K562 (cell line): ENCODE measurements at regions not wholly inside any gene's neighbourhood (a gene's known extent, or its start where the extent isn't known, plus 50 kb on each side); places are given as distances from the start of the nearest gene placed in this dataset.

Experiments
- ATAC-seq: fragments of 200-7000 bp; cut with Tn5 transposase; 3 replicates; pipeline ENCODE4 v1.9.1; 2020; ENCODE audit warnings: moderate library complexity
- BruUV-seq: library from RNA; stranded (reverse); fragments of 400-500 nt; replicated peaks from 2 replicates; lab custom pipeline; 2021; lab: Mats Ljungman, UMichigan
- CTCF ChIA-PET: fragments of 300-600 bp; formaldehyde crosslinking; extraction: SDS; loops from one replicate; lab custom pipeline; 2021; ENCODE audit warnings: low intra/inter-chr PET ratio; lab: Yijun Ruan, JAX
- POLR2A ChIA-PET: fragments of 300-600, 350-650 bp; sonication (Branson Sonifier 250); formaldehyde crosslinking; extraction: SDS; loops from one replicate; lab custom pipeline; 2021; ENCODE audit warnings: antibody characterized with exemption, inconsistent platforms; lab: Yijun Ruan, JAX
- DNase-seq, 4 experiments: peaks; one replicate each; pipeline versions ENCODE4 v3.0.0 to v3.0.0-alpha.2; 2011 to 2018; ENCODE audit warnings: low spot score in 3 of 4, mixed read lengths in 3 of 4; ENCODE audit errors: extremely low read depth in 1 of 4
- FAIRE-seq: peaks from 2 replicates; lab custom pipeline; 2011; peaks lifted over from hg19 to GRCh38; lab: Jason Lieb, UNC
- H2AFZ ChIP-seq: 2 replicates; pipeline ENCODE4 v1.6.0; 2011; ENCODE audit warnings: low read depth, low read length, control low read depth, inconsistent platforms
- H3K27ac ChIP-seq: fragments of 200-600 bp; 3 replicates; pipeline ENCODE4 v1.8.0; 2011; ENCODE audit warnings: low read depth, mild to moderate bottlenecking, control low read depth, inconsistent platforms, low read length, moderate library complexity, mixed read lengths; ENCODE audit errors: extremely low read depth
- H3K27me3 ChIP-seq, 2 experiments: fragments of 300-600 bp in 1 of 2; 2 replicates in 1 of 2; 3 replicates in 1 of 2; pipeline versions ENCODE4 v1.6.0 to v1.8.0; 2011; ENCODE audit warnings: inconsistent platforms in 2 of 2, low read length in 2 of 2, mild to moderate bottlenecking in 1 of 2, mixed read lengths in 1 of 2, moderate library complexity in 1 of 2; ENCODE audit not compliant: control insufficient read depth in 2 of 2, insufficient read depth in 2 of 2
- H3K36me3 ChIP-seq: fragments of 300-600 bp; 3 replicates; pipeline ENCODE4 v1.8.0; 2011; ENCODE audit warnings: mild to moderate bottlenecking, low read length, inconsistent platforms; ENCODE audit not compliant: control insufficient read depth, insufficient read depth
- H3K4me1 ChIP-seq, 2 experiments: fragments of 200-600 bp in 1 of 2; replicated peaks in 1 of 2; 2 replicates in 1 of 2; 3 replicates in 1 of 2; pipeline versions ENCODE4 v1.5.1 to v1.8.0; 2011; ENCODE audit warnings: inconsistent platforms in 2 of 2, low read length in 2 of 2, mild to moderate bottlenecking in 1 of 2, mixed read lengths in 1 of 2, moderate library complexity in 1 of 2; ENCODE audit not compliant: control insufficient read depth in 2 of 2, insufficient read depth in 2 of 2
- H3K4me2 ChIP-seq: 2 replicates; pipeline ENCODE4 v1.6.1; 2011; ENCODE audit warnings: low read length, control low read depth, inconsistent platforms, mixed read lengths; ENCODE audit not compliant: insufficient read depth
- H3K4me3 ChIP-seq: fragments of 200-600 bp; sonication (generic), shearing (Covaris generic); 2 replicates; pipeline ENCODE4 v1.5.1; 2016; ENCODE audit warnings: control low read depth, inconsistent platforms
- H3K79me2 ChIP-seq: fragments of 200-600 bp; 3 replicates; pipeline ENCODE4 v1.8.0; 2011; ENCODE audit warnings: low read length, inconsistent platforms; ENCODE audit not compliant: control insufficient read depth, insufficient read depth
- H3K9ac ChIP-seq, 2 experiments: 2 replicates each; pipeline versions ENCODE4 v1.6.0 to v1.6.1; 2011; ENCODE audit warnings: low read depth in 2 of 2, low read length in 2 of 2, control low read depth in 1 of 2, inconsistent platforms in 1 of 2, mild to moderate bottlenecking in 1 of 2, mixed read lengths in 1 of 2; ENCODE audit not compliant: insufficient read depth in 1 of 2
- H3K9me1 ChIP-seq: one replicate; pipeline ENCODE4 v1.6.0; 2011; ENCODE audit warnings: inconsistent platforms, mild to moderate bottlenecking, low read length, moderate library complexity; ENCODE audit not compliant: control insufficient read depth, insufficient read depth
- H3K9me3 ChIP-seq: replicated peaks from 2 replicates; pipeline ENCODE4 v1.5.1; 2011; ENCODE audit warnings: low read depth, low read length, inconsistent platforms; ENCODE audit not compliant: control insufficient read depth, insufficient read depth
- H4K20me1 ChIP-seq: replicated peaks from 2 replicates; pipeline ENCODE4 v1.6.1; 2011; ENCODE audit warnings: low read length, inconsistent platforms, mixed read lengths; ENCODE audit not compliant: control insufficient read depth, insufficient read depth
- GTF2B ChIP-seq: IDR thresholded peaks from 2 replicates; pipeline ENCODE4 v1.6.1; 2011; ENCODE audit not compliant: insufficient read length; ENCODE audit errors: extremely low read depth
- MYC ChIP-seq, 2 experiments: fragments of 250-450 bp in 1 of 2; sonication (Bioruptor Pico) in 1 of 2; IDR thresholded peaks; 2 replicates each; pipeline versions ENCODE4 v1.5.1 to v1.6.1; 2012 to 2021; ENCODE audit warnings: low read depth in 2 of 2, borderline replicate concordance in 1 of 2, improper control_type of control experiment in 1 of 2, low read length in 1 of 2, mild to moderate bottlenecking in 1 of 2, moderate library complexity in 1 of 2
- NCOR1 ChIP-seq: fragments of 450-650 bp; IDR thresholded peaks from 2 replicates; pipeline ENCODE4 v1.6.1; 2016; ENCODE audit warnings: mild to moderate bottlenecking, moderate library complexity
- PHTF2 ChIP-seq: fragments of 250-450 bp; sonication (Bioruptor Pico); IDR thresholded peaks from 2 replicates; pipeline ENCODE4 v1.5.0; 2021; ENCODE audit warnings: mild to moderate bottlenecking
- TBL1XR1 ChIP-seq, 2 experiments: IDR thresholded peaks; 2 replicates each; pipeline ENCODE4 v1.6.1; 2012; ENCODE audit warnings: improper control_type of control experiment in 2 of 2, low read length in 2 of 2, mild to moderate bottlenecking in 1 of 2
- TBP ChIP-seq: optimal IDR thresholded peaks from 2 replicates; pipeline ENCODE3; 2011; ENCODE audit warnings: low read depth, low read length, improper control_type of control experiment
- XRCC3 ChIP-seq: fragments of 450-650 bp; IDR thresholded peaks from 2 replicates; pipeline ENCODE4 v1.6.1; 2017; ENCODE audit warnings: mild to moderate bottlenecking, moderate library complexity
- ZNF12 ChIP-seq: sonication (generic); formaldehyde crosslinking; IDR thresholded peaks from 2 replicates; pipeline ENCODE4 v1.4.0; 2020; ENCODE audit warnings: mild to moderate bottlenecking, missing genetic modification reagents
- ZNF3 ChIP-seq: fragments of 250-450 bp; sonication (Bioruptor Pico); IDR thresholded peaks from 2 replicates; pipeline ENCODE4 v1.5.0; 2021; ENCODE audit warnings: mild to moderate bottlenecking, moderate library complexity
- WGBS: fragments of 100-300 bp; shearing (Covaris generic); methylation state at CpG from one replicate; pipeline ENCODE4 v1.1.6; 2016; ENCODE audit warnings: low coverage, mixed read lengths; ENCODE audit not compliant: insufficient coverage; ENCODE audit errors: missing lambda C conversion rate; 5-methylcytosine and 5-hydroxymethylcytosine counted together
- in situ Hi-C: fragments of 300-500 bp; cut with MboI; formaldehyde crosslinking; loops from 4 replicates; pipeline ENCODE4 v1.15.0; 2018; ENCODE audit warnings: inconsistent platforms, mixed read lengths
- intact Hi-C: fragments of 100-400 bp; cut with micrococcal nuclease; formaldehyde crosslinking; loops from 2 replicates; pipeline ENCODE4 v1.14.2; 2022
- TF ChIP-seq, protein P1 (sequence below), 2 experiments: fragments of 450-650 bp; formaldehyde crosslinking in 1 of 2; IDR thresholded peaks; 2 replicates each; pipeline versions ENCODE4 v1.4.0 to v1.6.1; 2014 to 2020; ENCODE audit warnings: mild to moderate bottlenecking in 2 of 2, borderline replicate concordance in 1 of 2, low read depth in 1 of 2
- TF ChIP-seq, protein P2 (sequence below): IDR thresholded peaks from 2 replicates; pipeline ENCODE4 v1.6.1; 2012; ENCODE audit warnings: low read depth, low read length, improper control_type of control experiment, borderline replicate concordance

- no peak overlapping the region for H3K27ac ChIP-seq
- no peaks in the 10 kb centered on the region for H3K36me3 ChIP-seq
- H4K20me1 ChIP-seq = no peaks in the 10 kb centered on the region
- no peaks in the 10 kb centered on the region for H3K4me1 ChIP-seq
- H3K4me2 ChIP-seq = no peak overlapping the region
- WGBS = 1% methylated on average over 8 of the region's 8 CpGs
- DNase-seq (no peak), ATAC-seq (no peak), FAIRE-seq (no peak)
- no peak overlapping the region for H3K9ac ChIP-seq
- intact Hi-C loops = no loop called here
- in situ Hi-C loops = no loop called here
- H3K9me3 ChIP-seq = no peaks in the 10 kb centered on the region
- H3K27me3 ChIP-seq = peaks cover 16 to 23% of the 10 kb centered on the region in 2 experiments; a peak in 4 of 5 replicates
- no peak overlapping the region for H2AFZ ChIP-seq
- H3K4me3 ChIP-seq = no peak overlapping the region
- CTCF ChIA-PET = no interaction called here
- no peaks in the 10 kb centered on the region for H3K9me1 ChIP-seq
- POLR2A ChIA-PET = no interaction called here
- no TSS peak for BruUV-seq
- H3K79me2 ChIP-seq = no peaks in the 10 kb centered on the region
- TF ChIP-seq, protein P1, sequence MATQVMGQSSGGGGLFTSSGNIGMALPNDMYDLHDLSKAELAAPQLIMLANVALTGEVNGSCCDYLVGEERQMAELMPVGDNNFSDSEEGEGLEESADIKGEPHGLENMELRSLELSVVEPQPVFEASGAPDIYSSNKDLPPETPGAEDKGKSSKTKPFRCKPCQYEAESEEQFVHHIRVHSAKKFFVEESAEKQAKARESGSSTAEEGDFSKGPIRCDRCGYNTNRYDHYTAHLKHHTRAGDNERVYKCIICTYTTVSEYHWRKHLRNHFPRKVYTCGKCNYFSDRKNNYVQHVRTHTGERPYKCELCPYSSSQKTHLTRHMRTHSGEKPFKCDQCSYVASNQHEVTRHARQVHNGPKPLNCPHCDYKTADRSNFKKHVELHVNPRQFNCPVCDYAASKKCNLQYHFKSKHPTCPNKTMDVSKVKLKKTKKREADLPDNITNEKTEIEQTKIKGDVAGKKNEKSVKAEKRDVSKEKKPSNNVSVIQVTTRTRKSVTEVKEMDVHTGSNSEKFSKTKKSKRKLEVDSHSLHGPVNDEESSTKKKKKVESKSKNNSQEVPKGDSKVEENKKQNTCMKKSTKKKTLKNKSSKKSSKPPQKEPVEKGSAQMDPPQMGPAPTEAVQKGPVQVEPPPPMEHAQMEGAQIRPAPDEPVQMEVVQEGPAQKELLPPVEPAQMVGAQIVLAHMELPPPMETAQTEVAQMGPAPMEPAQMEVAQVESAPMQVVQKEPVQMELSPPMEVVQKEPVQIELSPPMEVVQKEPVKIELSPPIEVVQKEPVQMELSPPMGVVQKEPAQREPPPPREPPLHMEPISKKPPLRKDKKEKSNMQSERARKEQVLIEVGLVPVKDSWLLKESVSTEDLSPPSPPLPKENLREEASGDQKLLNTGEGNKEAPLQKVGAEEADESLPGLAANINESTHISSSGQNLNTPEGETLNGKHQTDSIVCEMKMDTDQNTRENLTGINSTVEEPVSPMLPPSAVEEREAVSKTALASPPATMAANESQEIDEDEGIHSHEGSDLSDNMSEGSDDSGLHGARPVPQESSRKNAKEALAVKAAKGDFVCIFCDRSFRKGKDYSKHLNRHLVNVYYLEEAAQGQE (IDR thresholded peaks at IDR 0.05; ENCODE audit: borderline replicate concordance) = no peak
- TF ChIP-seq, protein P1 (CRISPR knock-in tag; IDR thresholded peaks at IDR 0.05; ENCODE audit: low read depth) = no peak
- TF ChIP-seq GTF2B = no peak
- TF ChIP-seq PHTF2 (CRISPR knock-in tag) = no peak
- TF ChIP-seq XRCC3 = no peak
- no peak for TF ChIP-seq TBL1XR1 (IDR thresholded peaks at IDR 0.05; ENCODE audit: low read length in 2 of 2)
- TF ChIP-seq, protein P2, sequence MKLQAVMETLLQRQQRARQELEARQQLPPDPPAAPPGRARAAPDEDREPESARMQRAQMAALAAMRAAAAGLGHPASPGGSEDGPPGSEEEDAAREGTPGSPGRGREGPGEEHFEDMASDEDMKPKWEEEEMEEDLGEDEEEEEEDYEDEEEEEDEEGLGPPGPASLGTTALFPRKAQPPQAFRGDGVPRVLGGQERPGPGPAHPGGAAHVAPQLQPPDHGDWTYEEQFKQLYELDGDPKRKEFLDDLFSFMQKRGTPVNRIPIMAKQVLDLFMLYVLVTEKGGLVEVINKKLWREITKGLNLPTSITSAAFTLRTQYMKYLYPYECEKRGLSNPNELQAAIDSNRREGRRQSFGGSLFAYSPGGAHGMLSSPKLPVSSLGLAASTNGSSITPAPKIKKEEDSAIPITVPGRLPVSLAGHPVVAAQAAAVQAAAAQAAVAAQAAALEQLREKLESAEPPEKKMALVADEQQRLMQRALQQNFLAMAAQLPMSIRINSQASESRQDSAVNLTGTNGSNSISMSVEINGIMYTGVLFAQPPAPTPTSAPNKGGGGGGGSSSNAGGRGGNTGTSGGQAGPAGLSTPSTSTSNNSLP = no peak
- no peak for TF ChIP-seq ZNF3
- no peak for TF ChIP-seq TBP
- no peak for TF ChIP-seq ZNF12 (CRISPR knock-in tag)
- TF ChIP-seq NCOR1 = no peak
- no peak for TF ChIP-seq MYC (IDR thresholded peaks at IDR 0.05; ENCODE audit: low read depth, low read length)
- TF ChIP-seq MYC (CRISPR knock-in tag; IDR thresholded peaks at IDR 0.05; ENCODE audit: borderline replicate concordance, low read depth) = no peak
Observed at GRCh38 chr22:49408102-49408836, 419.4 kb downstream of the BRD1 start.
